DND-41 (cell line): ENCODE measurements at regions not wholly inside any gene's neighbourhood (a gene's known extent, or its start where the extent isn't known, plus 50 kb on each side); places are given as distances from the start of the nearest gene placed in this dataset.

Experiments used
- CTCF ChIP-seq: IDR thresholded peaks from 2 replicates; pipeline ENCODE4 v1.5.1; 2012; ENCODE audit warnings: borderline replicate concordance, low read length, moderate library complexity, mild to moderate bottlenecking; ENCODE audit not compliant: poor library complexity, severe bottlenecking; ENCODE audit errors: extremely low read depth
- EZH2 ChIP-seq: IDR thresholded peaks from 3 replicates; pipeline ENCODE4 v1.6.1; 2012; ENCODE audit warnings: borderline replicate concordance, low read depth, mild to moderate bottlenecking, moderate library complexity, low read length, inconsistent platforms; ENCODE audit not compliant: severe bottlenecking

GRCh38 chr2:176710657-176711186 lies 441.5 kb downstream of the MTX2 start:
- TF ChIP-seq CTCF (no peak), EZH2 (no peak)
